DMS53 treated with DMSO at 0.1 percent for 48 hours (cell line): ENCODE measurements at regions not wholly inside any gene's neighbourhood (a gene's known extent, or its start where the extent isn't known, plus 50 kb on each side); places are given as distances from the start of the nearest gene placed in this dataset.

Experiments used
- DNase-seq: peaks from one replicate; lab custom pipeline; 2025; ENCODE audit not compliant: unreplicated experiment; lab: John Stamatoyannopoulos, UW

- no peak for DNase-seq
Measured at GRCh38 chr12:4223273-4223845, 50.2 kb upstream of the CCND2 start.

DNA sequence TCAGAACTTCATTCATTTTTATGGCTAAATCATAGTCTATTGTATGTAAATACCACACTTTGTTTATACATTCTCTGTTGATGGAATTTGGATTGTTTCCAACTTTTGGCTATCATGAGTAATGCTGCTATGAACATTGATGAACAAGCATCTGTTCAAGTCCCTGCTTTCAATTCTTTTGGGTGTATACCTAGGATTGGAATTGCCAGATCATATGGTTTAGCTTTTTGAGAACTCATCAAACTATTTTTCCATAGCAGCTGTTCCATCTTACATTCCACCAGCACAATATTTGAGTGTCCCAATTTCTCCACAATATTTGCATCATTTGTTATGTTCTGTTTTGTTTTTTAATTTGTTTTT is 52.3 kb upstream of the CCND2 start:
- no peak for DNase-seq

GRCh38 chr12:4220536-4221257 is 52.9 kb upstream of the CCND2 start:
- no peak for DNase-seq

DNA sequence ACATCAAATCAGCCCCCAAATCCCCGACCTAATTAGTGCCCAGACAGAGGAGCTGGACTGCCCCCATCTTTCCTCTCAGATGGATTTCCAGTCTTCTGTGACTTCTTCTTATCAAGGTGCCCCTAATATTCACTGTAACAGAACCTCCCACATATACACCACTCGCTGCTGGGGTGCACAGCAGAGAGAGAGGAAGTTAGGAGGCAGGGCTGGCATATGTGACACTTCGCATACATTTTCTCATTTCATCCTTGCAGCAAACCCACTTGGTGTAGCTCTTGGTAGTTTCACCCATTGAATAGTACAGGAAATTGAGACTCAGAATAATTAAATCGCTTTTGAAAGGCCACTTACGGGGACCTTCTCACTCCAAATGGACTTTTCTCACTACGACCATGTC is 56.5 kb upstream of the CCND2 start:
- DNase-seq: no peak

DNA sequence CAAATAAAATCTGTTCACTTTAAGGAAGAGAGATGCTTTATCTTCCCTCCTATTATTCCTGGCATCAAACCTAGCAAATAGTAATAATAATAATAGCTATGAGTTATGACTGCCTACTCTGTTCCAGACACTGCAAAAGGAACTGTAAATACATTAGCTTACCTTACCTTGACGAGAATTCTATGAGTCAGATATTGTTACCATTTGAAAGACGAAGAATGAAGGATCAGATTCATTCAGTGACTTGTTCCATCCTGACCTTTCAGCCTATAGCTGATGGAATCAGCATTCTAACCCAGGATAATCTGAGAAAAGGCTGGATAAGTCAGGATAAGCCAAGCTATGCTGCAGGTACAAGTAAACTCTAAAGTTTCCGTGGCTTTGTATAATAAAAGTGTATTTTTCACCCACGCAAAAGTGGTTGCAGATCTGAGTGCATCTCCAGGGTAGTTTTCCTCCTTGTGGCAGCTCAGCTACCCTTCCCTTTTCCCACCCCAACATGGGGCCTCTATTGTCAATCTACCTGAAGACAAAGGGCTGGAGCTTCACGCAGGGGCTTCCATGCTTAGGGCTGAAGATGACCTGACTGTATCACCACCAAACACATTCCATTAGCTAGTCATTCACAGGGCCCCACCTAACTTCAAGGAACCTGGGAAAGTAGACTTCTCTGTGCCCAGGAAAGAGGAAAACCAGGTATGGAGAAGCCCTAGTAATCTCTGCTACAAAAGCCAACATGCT is 57.2 kb upstream of the CCND2 start:
- DNase-seq: no peak

DNA sequence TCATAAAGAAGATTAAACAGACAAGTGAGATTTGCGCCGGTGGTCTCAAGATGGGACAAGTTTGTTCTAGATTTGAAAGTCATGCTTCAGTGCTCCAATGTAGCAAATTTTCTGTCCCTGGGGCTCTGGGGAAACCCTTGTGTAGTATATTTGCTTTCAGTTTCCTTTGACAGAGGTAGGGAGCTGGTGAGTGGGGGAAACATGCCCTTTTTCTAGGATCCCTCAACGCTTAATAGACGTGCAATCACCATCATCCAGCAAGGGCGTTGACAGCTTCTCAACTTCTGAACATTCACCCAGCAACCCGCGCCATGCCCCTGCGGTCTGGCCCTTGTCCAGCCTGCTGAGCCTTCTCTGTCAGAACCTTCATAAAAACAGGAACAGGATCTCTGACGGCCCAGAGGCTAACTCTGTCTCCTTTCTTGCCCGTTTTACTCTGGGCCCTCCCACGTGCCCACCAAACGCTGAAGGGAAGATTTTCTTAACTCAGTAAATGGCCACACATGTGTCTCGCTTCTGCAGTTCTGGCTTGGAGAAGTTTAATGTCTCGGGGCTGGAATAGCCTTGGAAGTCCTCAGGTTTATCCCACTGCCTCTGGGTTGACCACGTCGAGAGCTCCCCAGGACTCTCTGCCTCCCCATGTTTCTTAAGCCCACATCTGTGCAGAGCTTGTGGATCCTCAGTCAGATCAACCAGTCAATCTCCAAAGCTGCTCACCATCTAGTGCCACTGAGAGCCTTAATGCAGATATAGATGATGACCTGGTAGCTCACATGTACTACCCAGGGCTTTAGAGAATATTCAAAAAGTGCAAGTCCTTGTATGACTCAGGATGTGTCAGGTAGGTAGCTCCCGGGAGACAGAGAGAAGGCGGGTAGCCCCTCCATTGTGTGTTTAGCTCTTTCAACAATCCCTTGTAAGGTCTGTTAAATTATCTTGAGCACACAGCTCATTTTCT is 58.1 kb upstream of the CCND2 start:
- DNase-seq: no peak

GRCh38 chr12:4214877-4215228 is 58.7 kb upstream of the CCND2 start:
- no peak for DNase-seq

DNA sequence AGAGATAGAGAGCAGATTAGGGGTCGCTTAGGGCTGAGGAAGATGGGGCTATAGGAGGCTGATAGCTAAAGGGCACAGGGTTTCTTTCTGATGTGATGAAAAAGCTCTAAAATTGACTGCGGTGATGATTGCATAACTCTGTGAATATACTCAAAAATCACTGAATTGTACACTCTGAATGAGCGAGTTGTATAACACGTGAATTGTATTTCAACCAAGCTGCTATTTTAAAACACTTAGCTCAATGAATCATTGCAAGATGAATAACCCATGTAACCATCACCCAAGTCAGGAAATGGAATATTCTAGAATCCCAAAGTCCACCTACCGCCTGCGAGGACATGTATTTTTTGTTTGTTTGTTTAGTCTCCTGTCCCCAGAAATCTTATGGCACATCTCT is 60.1 kb upstream of the CCND2 start:
- no peak for DNase-seq

DNA sequence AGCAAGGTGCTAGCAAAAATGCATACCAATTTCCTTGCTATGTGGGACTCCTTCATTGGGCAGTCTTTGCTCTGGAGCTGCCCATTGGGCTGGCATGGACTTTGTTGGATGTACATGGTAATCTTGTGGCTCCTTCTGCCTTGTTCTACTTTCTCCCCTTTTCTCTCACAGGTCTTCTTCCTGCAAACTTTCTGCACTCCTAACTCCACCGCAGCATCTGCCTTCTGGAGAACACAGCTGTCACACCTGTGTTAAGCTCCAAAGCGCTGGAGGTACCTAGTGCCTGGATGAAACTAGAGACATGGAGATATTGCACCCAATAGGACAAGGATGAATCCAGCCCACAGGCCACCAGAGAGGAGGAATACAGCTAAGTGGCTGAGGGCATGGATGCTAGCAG is 60.7 kb upstream of the CCND2 start:
- no peak for DNase-seq

DNA sequence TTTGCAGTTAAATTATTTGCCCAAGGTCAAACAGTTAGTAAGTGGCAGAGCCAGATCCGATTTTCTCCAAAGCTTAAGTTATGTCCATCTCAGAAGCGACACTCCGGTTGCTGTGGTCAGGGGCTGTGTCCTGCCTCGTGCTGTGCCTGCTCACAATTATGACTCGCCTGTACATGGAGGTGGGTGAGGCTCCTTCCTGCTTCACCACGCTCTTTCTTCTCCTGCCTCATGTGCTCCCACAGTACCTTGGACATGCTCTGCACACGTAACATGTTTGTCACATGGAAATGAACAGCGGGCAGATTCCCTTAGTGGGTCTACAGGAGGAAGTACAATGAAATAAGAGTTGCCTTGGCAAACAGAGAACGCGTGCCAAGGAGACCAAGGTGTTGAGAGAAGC is 62.2 kb upstream of the CCND2 start:
- no peak for DNase-seq

GRCh38 chr12:4210183-4210582 is 63.4 kb upstream of the CCND2 start:
- DNase-seq: no peak

GRCh38 chr12:4206470-4206869 is 67.1 kb upstream of the CCND2 start:
- DNase-seq: no peak

DNA sequence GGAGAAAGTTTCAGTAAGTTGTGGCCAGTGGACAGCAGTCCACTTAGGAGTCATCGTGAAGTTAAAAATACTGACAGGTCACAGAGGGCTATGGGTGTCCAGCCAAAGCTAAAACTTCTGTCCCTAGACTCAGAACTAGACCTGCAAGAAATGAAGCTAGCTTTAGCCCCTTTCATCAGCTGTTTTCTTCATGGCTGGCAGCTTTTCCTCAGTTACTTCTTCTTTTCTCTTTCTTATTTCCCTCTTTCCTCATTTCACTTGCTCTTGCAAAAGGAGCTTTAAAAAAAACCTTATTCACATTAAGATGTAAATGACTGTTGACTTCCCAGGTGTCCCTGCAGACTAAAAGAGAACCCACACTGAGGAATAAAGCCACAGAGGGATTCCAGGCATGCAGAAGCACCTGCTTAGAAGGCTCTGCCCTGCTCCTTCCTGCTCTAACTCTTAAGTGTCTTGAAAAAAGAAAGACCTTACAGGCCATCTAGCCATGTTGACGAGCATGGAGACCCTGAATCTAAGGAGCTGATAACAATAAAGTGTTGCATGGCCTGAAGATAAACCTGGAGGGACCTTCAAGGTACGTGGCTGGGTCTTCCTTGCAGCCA is 69.7 kb upstream of the CCND2 start:
- no peak for DNase-seq

- no peak for DNase-seq
Measured at GRCh38 chr12:4202918-4203317, 70.6 kb upstream of the CCND2 start.

DNA sequence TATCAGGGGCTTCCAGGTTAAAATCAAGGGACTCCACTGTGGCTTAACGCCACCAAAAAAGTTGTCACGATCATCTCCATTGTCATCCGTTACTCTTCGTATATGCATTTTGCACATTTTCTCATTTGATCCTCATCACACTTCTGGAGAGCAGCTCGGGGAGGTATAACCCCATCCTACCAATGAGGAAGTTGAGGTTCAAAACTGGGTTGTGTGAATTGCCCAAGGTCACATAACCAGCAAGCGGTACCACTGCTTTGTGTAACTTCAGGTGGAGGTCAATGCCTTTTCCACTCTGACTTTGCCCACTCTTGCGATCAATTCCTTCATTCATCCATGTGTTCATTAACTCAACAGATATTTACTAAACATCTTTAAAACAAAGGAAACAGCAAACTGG is 71.1 kb upstream of the CCND2 start:
- DNase-seq: no peak

GRCh38 chr12:4201333-4202100 is 72.0 kb upstream of the CCND2 start:
- no peak for DNase-seq

- DNase-seq: no peak
Measured at GRCh38 chr12:4197922-4198763, 75.4 kb upstream of the CCND2 start.

- DNase-seq: no peak
Measured at GRCh38 chr12:4196805-4197420, 76.6 kb upstream of the CCND2 start.

DNA sequence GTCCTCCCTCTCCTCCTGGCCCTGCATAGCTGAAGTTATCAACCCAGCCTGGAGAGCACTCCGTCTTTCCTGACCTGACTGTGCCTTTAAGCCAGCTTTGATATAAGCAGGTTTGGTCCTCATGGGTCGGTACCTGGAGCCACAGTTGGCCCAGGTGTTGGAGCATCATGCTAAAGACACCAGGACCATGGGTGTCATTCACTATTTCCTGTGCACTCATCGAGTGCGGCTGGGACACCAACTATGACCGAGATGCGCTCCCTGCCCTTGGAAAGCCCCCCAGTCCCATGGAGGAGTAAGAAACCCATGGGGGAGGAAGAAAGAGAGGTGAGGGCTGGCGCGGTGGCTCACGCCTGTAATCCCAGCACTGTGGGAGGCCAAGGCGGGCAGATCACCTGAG is 78.9 kb upstream of the CCND2 start:
- no peak for DNase-seq
